GM12891 (cell line): ENCODE measurements at regions not wholly inside any gene's neighbourhood (a gene's known extent, or its start where the extent isn't known, plus 50 kb on each side); places are given as distances from the start of the nearest gene placed in this dataset.

ENCODE experiments used
- PAX5 ChIP-seq: IDR thresholded peaks from 2 replicates; pipeline ENCODE4 v1.6.1; 2011; ENCODE audit warnings: low read length, moderate library complexity, mild to moderate bottlenecking; ENCODE audit not compliant: insufficient read depth, severe bottlenecking
- POLR2A ChIP-seq: IDR thresholded peaks from 2 replicates; pipeline ENCODE4 v1.6.1; 2011; ENCODE audit warnings: low read depth, low read length, control low read depth
- POLR2AphosphoS5 ChIP-seq: IDR thresholded peaks from 2 replicates; pipeline ENCODE4 v1.6.1; 2011; ENCODE audit warnings: low read depth, low read length, control low read depth
- POU2F2 ChIP-seq: IDR thresholded peaks from 2 replicates; pipeline ENCODE4 v1.6.1; 2011; ENCODE audit warnings: low read depth, mild to moderate bottlenecking, control low read depth, low read length, moderate library complexity
- SPI1 ChIP-seq: IDR thresholded peaks from 2 replicates; pipeline ENCODE4 v1.6.1; 2011; ENCODE audit warnings: low read depth, low read length, control low read depth
- TAF1 ChIP-seq: IDR thresholded peaks from 2 replicates; pipeline ENCODE4 v1.6.1; 2011; ENCODE audit warnings: low read depth, low read length, control low read depth

GRCh38 chr11:26191193-26191592 lies 140.7 kb upstream of the ANO3 start:
- no peak for TF ChIP-seq POLR2AphosphoS5
- no peak for TF ChIP-seq POLR2A
- TF ChIP-seq TAF1 = no peak
- TF ChIP-seq PAX5 = no peak
- TF ChIP-seq SPI1 = peak; percentile 83
- TF ChIP-seq POU2F2 = no peak
